GM18870 (cell line): ENCODE measurements at regions not wholly inside any gene's neighbourhood (a gene's known extent, or its start where the extent isn't known, plus 50 kb on each side); places are given as distances from the start of the nearest gene placed in this dataset.
A peak's percentile ranks its signal among the peaks of the same experiment; 100 is the strongest.
"Not testable (repeated sequence)": the region's sequence is repeated elsewhere in the genome, so short reads cannot be mapped to it uniquely, and the experiment has no call there.

Experiments used
- ATAC-seq: cut with Tn5 transposase; IDR thresholded peaks from one replicate; pipeline ENCODE4 v1.9.1; 2021; ENCODE audit warnings: moderate library complexity; ENCODE audit not compliant: unreplicated experiment

GRCh38 chr22:38375784-38376183 lies 58.6 kb upstream of the CSNK1E start:
- not testable (repeated sequence) for ATAC-seq

GRCh38 chr22:38375005-38375404 lies 57.8 kb upstream of the CSNK1E start:
- not testable (repeated sequence) for ATAC-seq

GRCh38 chr22:38374433-38374831 lies 57.2 kb upstream of the CSNK1E start:
- ATAC-seq: not testable (repeated sequence)

GRCh38 chr22:38373783-38374432 lies 56.7 kb upstream of the CSNK1E start:
- ATAC-seq: peak; percentile 52

- not testable (repeated sequence) for ATAC-seq
Measured at GRCh38 chr22:38372665-38373064, 55.4 kb upstream of the CSNK1E start.

GRCh38 chr22:38370490-38370889 lies 53.3 kb upstream of the CSNK1E start:
- not testable (repeated sequence) for ATAC-seq

GRCh38 chr22:38369132-38369531 lies 51.9 kb upstream of the CSNK1E start:
- not testable (repeated sequence) for ATAC-seq
